ENCODE measurements at regions not wholly inside any gene's neighbourhood (a gene's known extent, or its start where the extent isn't known, plus 50 kb on each side); places are given as distances from the start of the nearest gene placed in this dataset.

DNA sequence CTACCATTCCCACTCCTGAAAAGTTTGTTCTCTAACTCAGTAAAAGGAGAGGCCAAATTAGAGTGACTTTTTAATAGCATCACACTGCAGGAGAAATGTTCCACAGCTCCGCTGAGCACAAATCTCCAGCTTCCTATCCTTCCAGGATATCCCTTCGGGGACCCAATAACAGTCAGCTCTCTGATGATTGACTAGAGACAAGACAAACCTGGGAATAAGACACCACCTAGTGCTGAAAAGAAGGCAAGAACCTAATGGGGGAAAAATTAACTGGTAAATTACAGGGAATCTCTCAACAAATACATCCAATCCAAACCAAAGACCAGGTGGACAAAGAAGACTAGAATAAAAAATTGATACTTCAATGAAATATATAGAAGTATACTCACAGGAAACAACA lies 977.1 kb upstream of the SOX11 start:
- H3K27ac ChIP-seq: no peak overlapping the region
- no peak for DNase-seq (ENCODE audit: low read depth in 1 of 2, low spot score in 2 of 2)

DNA sequence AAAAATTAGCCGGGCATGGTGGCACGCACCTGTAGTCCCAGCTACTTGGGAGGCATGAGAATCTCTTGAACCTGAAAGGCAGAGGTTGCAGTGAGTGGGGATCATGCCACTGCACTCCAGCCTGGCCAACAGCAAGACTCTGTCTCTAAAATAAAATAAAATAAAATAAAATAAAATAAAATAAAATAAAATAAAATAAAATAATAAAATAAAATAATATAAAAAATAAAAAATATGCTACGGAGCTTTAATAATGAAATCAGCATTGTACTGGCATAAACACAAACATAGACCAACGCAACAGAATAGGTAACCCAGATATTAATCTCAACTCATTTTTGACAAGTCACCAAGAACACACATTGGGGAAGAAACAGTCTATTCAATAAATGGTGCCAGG lies 973.4 kb upstream of the SOX11 start:
- Histone ChIP-seq H3K4me3 (no peak overlapping the region), H3K9me3 (replicated peaks) (no peaks in the 10 kb centered on the region), H3K27ac (no peak overlapping the region), H3K4me1 (replicated peaks) (no peaks in the 10 kb centered on the region), H3K27me3 (replicated peaks) (no peaks in the 10 kb centered on the region), H3K36me3 (no peaks in the 10 kb centered on the region)
- no peak for DNase-seq (ENCODE audit: low read depth in 1 of 2, low spot score in 2 of 2)

More for the DNA sequence above, 977.1 kb upstream of the SOX11 start:
- H3K9me3 ChIP-seq (replicated peaks): no peaks in the 10 kb centered on the region
- H3K4me3 ChIP-seq: no peak overlapping the region
- H3K36me3 ChIP-seq: no peaks in the 10 kb centered on the region
- no peaks in the 10 kb centered on the region for H3K27me3 ChIP-seq (replicated peaks)
- H3K4me1 ChIP-seq (replicated peaks): no peaks in the 10 kb centered on the region

DNA sequence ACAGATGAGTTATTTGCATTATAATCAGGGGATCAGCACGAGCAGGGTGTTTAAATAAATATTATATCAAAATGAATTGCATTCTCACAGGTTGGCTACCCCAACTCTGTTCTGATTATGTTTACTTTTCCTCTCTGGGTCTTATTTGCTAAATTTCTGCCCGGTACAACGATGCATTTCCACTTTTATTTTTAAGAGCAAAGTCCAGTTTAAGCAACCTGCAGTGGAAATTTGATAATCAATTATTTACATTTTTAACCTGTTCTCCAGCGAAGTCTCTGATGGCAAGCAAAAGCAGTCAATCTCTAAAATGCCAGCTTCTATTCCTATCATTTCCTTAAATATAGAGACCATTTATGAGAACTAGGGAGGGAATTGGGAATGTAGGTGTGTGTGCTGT lies 966.6 kb upstream of the SOX11 start:
- Histone ChIP-seq H3K36me3 (no peaks in the 10 kb centered on the region), H3K27me3 (replicated peaks) (no peaks in the 10 kb centered on the region), H3K4me3 (no peak overlapping the region), H3K27ac (no peak overlapping the region), H3K4me1 (replicated peaks) (no peaks in the 10 kb centered on the region), H3K9me3 (replicated peaks) (0 out of 2 replicates have a peak, but pooled peaks cover under 1% of the 10 kb centered on the region)
- DNase-seq (ENCODE audit: low read depth in 1 of 2, low spot score in 2 of 2): no peak

DNA sequence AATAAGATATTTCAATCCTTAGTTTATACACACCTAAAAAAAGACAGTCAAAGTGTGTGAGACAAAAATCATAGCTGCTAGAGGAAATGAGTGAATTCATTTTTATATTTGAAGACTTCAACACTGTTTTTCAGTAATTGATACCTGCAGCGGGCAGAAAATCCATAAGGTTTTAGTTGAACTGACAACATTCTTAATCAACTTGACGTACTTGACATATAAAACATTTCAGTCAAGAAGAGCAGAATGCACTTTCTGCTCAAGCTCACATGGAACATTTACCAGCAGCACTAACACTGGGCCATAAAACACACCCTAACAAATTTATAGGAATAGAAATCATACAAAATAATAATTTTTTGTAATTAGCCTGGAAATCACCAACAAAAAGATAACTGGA lies 959.6 kb upstream of the SOX11 start:
- 0 out of 2 replicates have a peak, but pooled peaks cover 5% of the 10 kb centered on the region for H3K9me3 ChIP-seq (replicated peaks)
- H3K27ac ChIP-seq: no peak overlapping the region
- no peaks in the 10 kb centered on the region for H3K4me1 ChIP-seq (replicated peaks)
- no peak for DNase-seq (ENCODE audit: low read depth in 1 of 2, low spot score in 2 of 2)
- H3K4me3 ChIP-seq: no peak overlapping the region
- no peaks in the 10 kb centered on the region for H3K36me3 ChIP-seq
- no peaks in the 10 kb centered on the region for H3K27me3 ChIP-seq (replicated peaks)

DNA sequence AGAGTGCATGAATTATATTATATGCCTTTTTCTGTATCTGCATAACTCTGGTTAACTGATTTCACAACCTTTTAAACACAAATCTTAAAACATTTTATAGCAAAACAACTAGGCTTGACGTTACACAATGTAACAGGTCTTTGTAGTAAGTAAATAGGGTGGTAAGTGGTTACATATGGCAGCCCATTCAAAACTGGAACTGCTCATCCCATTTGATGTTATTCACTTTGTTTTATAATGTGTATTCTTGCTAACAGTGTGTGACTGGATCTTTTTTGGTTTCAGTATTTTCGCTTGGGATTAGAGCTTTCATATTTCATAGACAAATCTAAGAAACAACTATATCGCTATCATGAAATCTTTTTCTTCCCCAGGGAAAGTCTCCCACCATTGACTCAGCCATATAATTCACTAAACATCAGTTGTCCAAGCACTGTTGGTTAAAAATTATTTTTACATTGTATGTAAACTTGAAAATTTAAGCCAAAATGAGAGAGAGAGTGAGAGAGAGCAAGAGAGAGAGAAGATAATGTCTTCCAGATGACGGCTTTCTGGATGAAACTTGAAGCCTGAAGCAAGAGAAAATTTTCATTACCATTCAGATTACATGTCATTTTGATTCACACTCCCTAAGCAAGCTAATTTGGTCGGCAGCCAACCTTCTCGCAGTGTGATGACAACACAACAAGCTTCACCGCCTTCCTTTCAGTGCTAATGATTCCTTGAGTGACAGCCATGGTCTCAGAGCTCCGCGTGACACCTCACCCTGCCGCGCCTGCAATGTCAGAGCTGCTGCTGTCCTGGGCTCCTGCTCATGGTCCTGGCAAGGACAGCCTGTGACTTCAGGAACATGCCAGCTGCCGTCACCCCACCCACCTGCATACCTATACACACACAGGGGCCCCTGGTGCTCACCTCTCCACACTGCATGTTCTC lies 946.9 kb upstream of the SOX11 start:
- Histone ChIP-seq H3K4me1 (replicated peaks) (no peaks in the 10 kb centered on the region), H3K9me3 (replicated peaks) (peaks cover 7% of the 10 kb centered on the region; the same call in 1 of the 2 replicates), H3K4me3 (no peak overlapping the region), H3K27ac (no peak overlapping the region), H3K27me3 (replicated peaks) (no peaks in the 10 kb centered on the region), H3K36me3 (no peaks in the 10 kb centered on the region)
- no peak for DNase-seq (ENCODE audit: low read depth in 1 of 2, low spot score in 2 of 2)

DNA sequence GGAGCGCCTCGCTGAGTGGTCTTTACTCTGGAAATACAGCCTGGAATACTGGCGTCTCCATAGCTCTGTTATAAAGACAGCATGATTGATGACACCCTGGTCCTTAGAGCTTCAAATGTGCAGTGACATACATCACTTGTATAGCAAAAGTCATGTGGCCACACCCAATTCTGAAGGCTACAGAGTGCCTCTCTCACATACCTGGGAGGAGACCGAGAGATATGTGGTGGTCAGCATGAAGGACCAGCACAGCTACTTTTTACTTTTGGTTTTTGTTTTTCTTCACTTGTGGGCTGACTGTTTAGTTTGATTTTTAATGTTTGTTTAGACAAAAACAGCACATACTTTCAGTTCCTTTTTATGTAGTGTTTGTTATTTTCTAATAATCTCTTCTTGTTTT lies 938.5 kb upstream of the SOX11 start:
- Histone ChIP-seq H3K27ac (no peak overlapping the region), H3K4me3 (no peak overlapping the region), H3K27me3 (replicated peaks) (no peaks in the 10 kb centered on the region), H3K36me3 (no peaks in the 10 kb centered on the region), H3K4me1 (replicated peaks) (no peaks in the 10 kb centered on the region), H3K9me3 (replicated peaks) (0 out of 2 replicates have a peak, but pooled peaks cover 10% of the 10 kb centered on the region)
- no peak for DNase-seq (ENCODE audit: low read depth in 1 of 2, low spot score in 2 of 2)

DNA sequence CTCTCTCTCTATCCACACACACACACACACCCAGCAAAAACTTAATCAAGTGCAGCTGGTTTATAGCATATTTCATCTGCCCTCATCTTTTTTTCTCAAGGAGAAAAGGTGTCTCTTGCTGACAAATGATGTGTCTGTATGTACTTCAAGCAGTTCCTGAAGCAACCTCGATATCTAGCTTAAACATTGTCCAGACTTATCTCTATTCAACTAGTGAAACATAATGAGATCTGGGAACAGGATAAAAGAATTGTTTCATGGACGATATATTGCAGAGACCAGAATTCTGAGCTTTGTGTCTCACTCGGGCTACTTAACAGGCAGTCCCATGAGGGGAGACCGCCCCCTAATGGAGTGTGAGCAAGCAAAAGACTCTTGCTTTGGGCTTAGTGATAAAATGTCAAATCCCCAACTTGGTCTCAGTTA lies 929.2 kb upstream of the SOX11 start:
- no peak for DNase-seq (ENCODE audit: low read depth in 1 of 2, low spot score in 2 of 2)
- Histone ChIP-seq H3K36me3 (no peaks in the 10 kb centered on the region), H3K4me3 (no peak overlapping the region), H3K4me1 (replicated peaks) (no peaks in the 10 kb centered on the region), H3K27ac (no peak overlapping the region), H3K27me3 (replicated peaks) (no peaks in the 10 kb centered on the region), H3K9me3 (replicated peaks) (peaks cover 8% of the 10 kb centered on the region)

DNA sequence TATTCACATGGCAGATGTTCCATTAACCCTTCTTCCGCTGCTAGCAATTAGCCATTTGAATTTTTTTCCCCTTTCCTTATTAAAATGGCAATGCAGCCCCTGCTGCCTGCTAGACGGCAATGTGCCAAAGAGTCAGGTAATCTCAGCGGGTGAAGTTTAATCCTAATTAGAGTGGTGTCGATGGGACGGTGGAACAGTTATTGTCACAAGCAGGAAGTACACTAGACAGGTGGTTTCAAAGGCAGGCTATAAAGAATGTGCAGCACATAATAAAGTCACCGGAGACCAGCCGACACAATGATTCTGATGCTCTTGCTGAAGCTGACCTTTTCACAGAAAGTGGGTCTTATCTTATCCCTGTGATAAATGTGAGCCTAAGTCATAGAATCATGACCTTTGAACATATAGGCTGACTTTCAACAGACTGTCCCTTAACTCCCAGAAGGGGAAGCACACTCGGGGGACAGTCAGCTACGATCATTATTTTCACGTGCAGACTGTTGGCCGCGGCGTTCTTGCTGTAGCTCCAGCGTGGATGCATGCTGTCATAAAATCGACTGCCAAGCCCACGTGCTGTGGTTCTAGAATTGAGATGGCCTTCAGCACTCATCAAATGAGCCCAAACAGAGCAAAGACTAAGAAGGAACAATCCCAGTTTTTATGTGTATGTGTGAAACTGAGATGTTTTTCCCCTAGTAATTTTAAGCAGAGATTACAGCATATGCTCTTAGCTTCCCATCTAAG lies 926.2 kb upstream of the SOX11 start:
- Histone ChIP-seq H3K27ac (no peak overlapping the region), H3K4me1 (replicated peaks) (no peaks in the 10 kb centered on the region), H3K36me3 (no peaks in the 10 kb centered on the region), H3K4me3 (no peak overlapping the region), H3K9me3 (replicated peaks) (peaks cover 6% of the 10 kb centered on the region), H3K27me3 (replicated peaks) (no peaks in the 10 kb centered on the region)
- no peak for DNase-seq (ENCODE audit: low read depth in 1 of 2, low spot score in 2 of 2)

DNA sequence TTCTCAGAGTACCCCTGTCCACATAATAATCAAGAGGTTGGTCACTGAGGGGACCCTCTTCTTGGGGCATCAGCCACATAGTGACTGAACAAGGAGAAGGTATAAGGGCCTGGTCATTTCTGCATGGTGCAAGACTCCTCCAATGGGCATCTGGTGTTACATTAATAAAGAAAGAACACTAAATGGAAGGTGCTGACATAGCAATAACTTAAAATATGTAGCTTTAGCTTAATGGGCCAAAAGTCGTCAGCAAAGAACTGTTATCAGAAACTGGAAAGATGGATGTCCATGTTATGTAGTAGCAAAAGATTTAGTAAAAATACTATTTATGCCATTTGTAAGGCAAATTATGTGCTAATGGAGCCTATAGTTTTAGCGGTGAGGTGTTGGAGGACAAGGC lies 916.5 kb upstream of the SOX11 start:
- peaks cover 3% of the 10 kb centered on the region; the same call in 1 of the 2 replicates for H3K9me3 ChIP-seq (replicated peaks)
- H3K36me3 ChIP-seq: no peaks in the 10 kb centered on the region
- no peak overlapping the region for H3K27ac ChIP-seq
- H3K4me3 ChIP-seq: no peak overlapping the region
- no peak for DNase-seq (ENCODE audit: low read depth in 1 of 2, low spot score in 2 of 2)
- no peaks in the 10 kb centered on the region for H3K27me3 ChIP-seq (replicated peaks)
- H3K4me1 ChIP-seq (replicated peaks): no peaks in the 10 kb centered on the region

DNA sequence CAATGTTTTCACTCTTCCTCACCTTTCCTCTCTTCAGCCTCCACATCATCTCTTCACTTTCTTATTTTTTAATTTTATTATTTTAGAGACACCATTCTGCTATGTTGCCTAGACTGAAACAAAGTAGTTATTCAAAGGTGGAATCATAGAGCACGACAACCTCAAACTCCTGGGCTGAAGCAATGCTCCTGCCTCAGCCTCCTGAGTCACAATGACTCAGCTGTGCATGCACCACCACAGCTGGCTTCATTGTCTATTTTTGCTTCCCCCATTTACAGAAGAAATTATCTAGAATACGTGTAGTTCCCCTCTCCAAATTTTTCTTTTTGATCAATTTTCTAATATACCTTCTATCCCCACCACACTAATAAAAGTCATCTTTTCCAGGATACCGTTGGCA lies 911.5 kb upstream of the SOX11 start:
- Histone ChIP-seq H3K9me3 (replicated peaks) (0 out of 2 replicates have a peak, but pooled peaks cover 7% of the 10 kb centered on the region), H3K4me3 (no peak overlapping the region), H3K27ac (no peak overlapping the region), H3K4me1 (replicated peaks) (no peaks in the 10 kb centered on the region), H3K27me3 (replicated peaks) (no peaks in the 10 kb centered on the region), H3K36me3 (no peaks in the 10 kb centered on the region)
- no peak for DNase-seq (ENCODE audit: low read depth in 1 of 2, low spot score in 2 of 2)

DNA sequence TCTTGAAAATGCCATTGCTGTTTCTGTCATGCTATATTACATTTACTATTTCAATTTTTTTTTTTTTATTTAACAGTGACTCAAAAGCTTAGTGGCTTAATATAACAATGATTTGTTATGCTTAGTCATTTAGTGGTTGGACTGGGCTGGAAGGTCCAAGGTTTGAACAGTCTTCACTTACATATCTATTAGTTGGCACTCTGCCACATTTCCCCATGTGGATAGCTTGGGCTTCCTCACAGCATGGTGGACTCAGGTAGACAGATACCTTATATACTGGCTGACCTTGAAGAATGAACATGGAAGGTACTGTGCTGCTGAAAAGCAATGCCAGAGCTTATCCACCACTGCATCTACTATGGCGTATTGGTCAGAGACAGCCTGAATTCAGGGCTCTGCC lies 909.5 kb upstream of the SOX11 start:
- H3K4me3 ChIP-seq: no peak overlapping the region
- no peak for DNase-seq (ENCODE audit: low read depth in 1 of 2, low spot score in 2 of 2)
- no peaks in the 10 kb centered on the region for H3K27me3 ChIP-seq (replicated peaks)

DNA sequence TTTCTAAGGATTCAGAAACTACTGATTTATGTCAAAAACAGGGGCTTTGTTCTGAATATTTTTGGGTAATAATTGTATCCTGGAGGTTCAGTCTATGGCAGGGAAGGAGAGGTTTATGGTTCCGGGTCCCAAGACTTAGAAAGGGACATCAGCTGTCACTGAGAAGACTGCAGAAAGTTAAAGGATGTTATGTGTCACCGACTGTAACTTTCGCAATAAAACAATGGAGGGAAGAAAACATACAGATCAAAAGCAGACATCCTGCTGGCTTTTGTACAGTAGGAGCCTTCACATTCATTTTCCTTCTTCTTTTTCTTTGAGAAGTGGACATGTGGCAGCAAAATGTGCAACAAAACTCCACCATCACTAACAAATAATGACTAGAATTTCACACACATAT lies 900.7 kb upstream of the SOX11 start:
- no peak for DNase-seq (ENCODE audit: low read depth in 1 of 2, low spot score in 2 of 2)
- Histone ChIP-seq H3K4me1 (replicated peaks) (no peaks in the 10 kb centered on the region), H3K9me3 (replicated peaks) (peaks cover 2% of the 10 kb centered on the region), H3K27me3 (replicated peaks) (no peaks in the 10 kb centered on the region), H3K27ac (no peak overlapping the region), H3K4me3 (no peak overlapping the region), H3K36me3 (no peaks in the 10 kb centered on the region)

More for the DNA sequence above, 909.5 kb upstream of the SOX11 start:
- Histone ChIP-seq H3K36me3 (no peaks in the 10 kb centered on the region), H3K9me3 (replicated peaks) (peaks cover 10% of the 10 kb centered on the region), H3K27ac (no peak overlapping the region), H3K4me1 (replicated peaks) (no peaks in the 10 kb centered on the region)

DNA sequence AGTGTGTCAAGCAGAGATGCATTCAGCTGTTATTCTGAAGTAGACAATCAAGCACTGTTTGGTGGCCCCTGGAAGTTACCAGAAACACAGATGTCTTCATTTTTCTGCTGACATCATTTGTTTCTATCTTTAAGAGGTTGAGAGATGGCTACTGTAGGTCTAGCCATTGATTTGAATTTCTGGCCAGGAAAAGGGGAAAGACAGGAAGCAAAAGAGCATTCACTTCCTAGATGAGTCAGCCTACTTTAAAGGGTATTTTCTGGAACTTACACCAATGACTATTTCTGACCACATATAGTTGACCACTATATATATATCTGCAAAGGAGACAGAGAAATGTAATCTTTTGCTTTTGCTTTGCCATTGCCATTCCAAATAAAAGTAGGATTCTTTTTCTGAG lies 900.1 kb upstream of the SOX11 start:
- Histone ChIP-seq H3K4me1 (replicated peaks) (no peaks in the 10 kb centered on the region), H3K36me3 (no peaks in the 10 kb centered on the region), H3K4me3 (no peak overlapping the region), H3K27ac (no peak overlapping the region), H3K27me3 (replicated peaks) (no peaks in the 10 kb centered on the region), H3K9me3 (replicated peaks) (peaks cover 1% of the 10 kb centered on the region)
- DNase-seq (ENCODE audit: low read depth in 1 of 2, low spot score in 2 of 2): no peak

DNA sequence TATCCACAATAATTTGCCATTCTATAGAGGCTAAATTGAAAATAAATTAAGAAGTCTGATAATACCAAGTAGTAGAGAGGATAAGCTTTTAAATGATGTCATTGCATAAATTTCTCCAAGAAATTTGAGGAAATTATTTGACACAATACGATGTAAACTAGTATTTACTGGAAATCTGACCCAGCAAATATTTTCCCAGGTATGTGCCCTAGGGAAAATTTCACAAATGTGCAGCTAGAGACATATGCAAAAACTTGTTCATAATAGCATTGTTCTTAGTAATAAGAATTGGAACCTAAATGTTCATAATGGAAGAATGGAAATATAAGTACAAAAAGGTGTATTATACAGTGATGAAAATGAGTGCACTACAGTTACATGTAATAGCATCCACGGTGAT lies 888.8 kb upstream of the SOX11 start:
- Histone ChIP-seq H3K27me3 (replicated peaks) (no peaks in the 10 kb centered on the region), H3K27ac (no peak overlapping the region), H3K9me3 (replicated peaks) (no peaks in the 10 kb centered on the region; the same call in 1 of the 2 replicates), H3K36me3 (no peaks in the 10 kb centered on the region), H3K4me3 (no peak overlapping the region), H3K4me1 (replicated peaks) (no peaks in the 10 kb centered on the region)
- no peak for DNase-seq (ENCODE audit: low read depth in 1 of 2, low spot score in 2 of 2)

All from SJSA1 (cell line).